Smooth muscle cell of the brain vasculature (primary cell): ENCODE measurements at regions not wholly inside any gene's neighbourhood (a gene's known extent, or its start where the extent isn't known, plus 50 kb on each side); places are given as distances from the start of the nearest gene placed in this dataset.
A peak's percentile ranks its signal among the peaks of the same experiment; 100 is the strongest.

Source experiments
- DNase-seq: peaks from one replicate; pipeline ENCODE4 v3.0.0-alpha.2; 2012; ENCODE audit warnings: low read depth, low spot score

GRCh38 chr6:148146717-148147462 is 195.7 kb upstream of the SASH1 start:
- no peak for DNase-seq

GRCh38 chr6:148147463-148147830 is 195.2 kb upstream of the SASH1 start:
- DNase-seq, result no peak

- no peak for DNase-seq
Observed at GRCh38 chr6:148151896-148152643, 190.6 kb upstream of the SASH1 start.

GRCh38 chr6:148154668-148155067 is 188.0 kb upstream of the SASH1 start:
- no peak for DNase-seq

GRCh38 chr6:148155293-148155692 is 187.3 kb upstream of the SASH1 start:
- DNase-seq, result no peak

GRCh38 chr6:148157841-148158240 is 184.8 kb upstream of the SASH1 start:
- no peak for DNase-seq

GRCh38 chr6:148164645-148165044 is 178.0 kb upstream of the SASH1 start:
- no peak for DNase-seq

- peak; percentile 37 for DNase-seq
Observed at GRCh38 chr6:148166339-148166968, 176.2 kb upstream of the SASH1 start.

GRCh38 chr6:148169706-148170105 is 172.9 kb upstream of the SASH1 start:
- DNase-seq, result no peak

GRCh38 chr6:148170286-148170685 is 172.4 kb upstream of the SASH1 start:
- DNase-seq, result no peak

- DNase-seq, result no peak
Observed at GRCh38 chr6:148173548-148173947, 169.1 kb upstream of the SASH1 start.

- no peak for DNase-seq
Observed at GRCh38 chr6:148175550-148176188, 167.0 kb upstream of the SASH1 start.

- peak; percentile 55 for DNase-seq
Observed at GRCh38 chr6:148177589-148178233, 164.9 kb upstream of the SASH1 start.

GRCh38 chr6:148179786-148180185 is 162.9 kb upstream of the SASH1 start:
- DNase-seq, result no peak

GRCh38 chr6:148182378-148182777 is 160.3 kb upstream of the SASH1 start:
- no peak for DNase-seq

- no peak for DNase-seq
Observed at GRCh38 chr6:148183776-148184175, 158.9 kb upstream of the SASH1 start.

- DNase-seq, result no peak
Observed at GRCh38 chr6:148186916-148187315, 155.7 kb upstream of the SASH1 start.

- no peak for DNase-seq
Observed at GRCh38 chr6:148192310-148192709, 150.3 kb upstream of the SASH1 start.

GRCh38 chr6:148193063-148193680 is 149.5 kb upstream of the SASH1 start:
- DNase-seq, result no peak

GRCh38 chr6:148195511-148195910 is 147.1 kb upstream of the SASH1 start:
- no peak for DNase-seq

- DNase-seq, result no peak
Observed at GRCh38 chr6:148199584-148199983, 143.1 kb upstream of the SASH1 start.
